HEK293 (cell line): ENCODE measurements at regions not wholly inside any gene's neighbourhood (a gene's known extent, or its start where the extent isn't known, plus 50 kb on each side); places are given as distances from the start of the nearest gene placed in this dataset.
A peak's percentile ranks its signal among the peaks of the same experiment; 100 is the strongest.

ENCODE experiments used
- CTCF ChIA-PET: fragments of 350-600 bp; formaldehyde crosslinking; extraction: SDS; loops from one replicate; lab custom pipeline; 2021; ENCODE audit warnings: antibody characterized with exemption; lab: Yijun Ruan, JAX
- POLR2A ChIA-PET: fragments of 300-600 bp; formaldehyde crosslinking; extraction: SDS; loops from one replicate; lab custom pipeline; 2020; ENCODE audit warnings: antibody characterized with exemption, inconsistent platforms; lab: Yijun Ruan, JAX
- H3K27ac ChIP-seq: fragments of 200-500 bp; sonication (Bioruptor generic); 2 replicates; pipeline ENCODE4 v1.5.1; 2014; ENCODE audit warnings: low read depth, low read length, control low read depth, inconsistent platforms; ENCODE audit errors: extremely low read depth
- H3K36me3 ChIP-seq, 2 experiments: fragments of 200-500 bp in 1 of 2; sonication (Bioruptor generic) in 1 of 2; 1 replicate in 1 of 2; 2 replicates in 1 of 2; pipeline ENCODE4 v1.5.1; 2014 to 2017; ENCODE audit warnings: inconsistent platforms in 2 of 2, low read length in 2 of 2; ENCODE audit not compliant: control insufficient read depth in 2 of 2, insufficient read depth in 1 of 2
- H3K4me1 ChIP-seq: fragments of 200-500 bp; sonication (Bioruptor generic); 2 replicates; pipeline ENCODE4 v1.5.1; 2014; ENCODE audit warnings: mild to moderate bottlenecking, low read length, inconsistent platforms; ENCODE audit not compliant: control insufficient read depth, insufficient read depth
- H3K4me3 ChIP-seq: 2 replicates; pipeline ENCODE4 v1.5.1; 2011; ENCODE audit warnings: low read depth, mild to moderate bottlenecking, control low read depth, low read length, moderate library complexity
- H3K9me3 ChIP-seq: fragments of 200-500 bp; sonication (Bioruptor generic); 2 replicates; pipeline ENCODE4 v1.5.1; 2014; ENCODE audit warnings: low read depth, low read length, inconsistent platforms; ENCODE audit not compliant: control insufficient read depth, insufficient read depth
- EGR2 ChIP-seq: fragments of 450-650 bp; formaldehyde crosslinking; IDR thresholded peaks from 2 replicates; pipeline ENCODE4 v1.5.1; 2016; ENCODE audit warnings: low read depth, missing biosample characterization, missing genetic modification characterization
- KLF9 ChIP-seq: fragments of 450-650 bp; formaldehyde crosslinking; IDR thresholded peaks from 2 replicates; pipeline ENCODE4 v1.5.1; 2016; ENCODE audit warnings: missing biosample characterization, missing genetic modification characterization, low read depth
- MZF1 ChIP-seq: fragments of 450-650 bp; formaldehyde crosslinking; IDR thresholded peaks from 2 replicates; pipeline ENCODE4 v1.5.1; 2017; ENCODE audit warnings: missing biosample characterization, missing genetic modification characterization, borderline replicate concordance
- ZBTB17 ChIP-seq: fragments of 450-650 bp; formaldehyde crosslinking; IDR thresholded peaks from 2 replicates; pipeline ENCODE4 v1.5.1; 2016; ENCODE audit warnings: missing biosample characterization, missing genetic modification characterization
- ZNF10 ChIP-seq: fragments of 450-650 bp; formaldehyde crosslinking; IDR thresholded peaks from 2 replicates; pipeline ENCODE4 v1.5.1; 2017; ENCODE audit warnings: missing biosample characterization, missing genetic modification characterization
- ZNF175 ChIP-seq: fragments of 450-650 bp; formaldehyde crosslinking; IDR thresholded peaks from 2 replicates; pipeline ENCODE4 v1.5.1; 2016; ENCODE audit warnings: missing biosample characterization, missing genetic modification characterization
- ZNF292 ChIP-seq: fragments of 450-650 bp; formaldehyde crosslinking; IDR thresholded peaks from 2 replicates; pipeline ENCODE4 v1.5.1; 2016; ENCODE audit warnings: low read depth, missing biosample characterization, missing genetic modification characterization, borderline replicate concordance
- ZNF335 ChIP-seq: fragments of 450-650 bp; formaldehyde crosslinking; conservative IDR thresholded peaks from 2 replicates; pipeline ENCODE4 v1.5.1; 2016; ENCODE audit warnings: missing biosample characterization, missing genetic modification characterization
- ZNF37A ChIP-seq: fragments of 450-650 bp; IDR thresholded peaks from 2 replicates; pipeline ENCODE4 v1.5.1; 2018; ENCODE audit warnings: missing biosample characterization, missing genetic modification characterization
- ZNF416 ChIP-seq: fragments of 450-650 bp; formaldehyde crosslinking; IDR thresholded peaks from 2 replicates; pipeline ENCODE4 v1.5.1; 2016; ENCODE audit warnings: missing biosample characterization, missing genetic modification characterization
- ZNF544 ChIP-seq: fragments of 450-650 bp; formaldehyde crosslinking; IDR thresholded peaks from 2 replicates; pipeline ENCODE4 v1.5.0; 2017; ENCODE audit warnings: missing biosample characterization, missing genetic modification characterization
- ZNF596 ChIP-seq: fragments of 450-650 bp; IDR thresholded peaks from 2 replicates; pipeline ENCODE4 v1.5.0; 2018; ENCODE audit warnings: missing biosample characterization, mild to moderate bottlenecking, missing genetic modification characterization, moderate library complexity
- ZNF664 ChIP-seq: fragments of 450-650 bp; formaldehyde crosslinking; IDR thresholded peaks from 2 replicates; pipeline ENCODE4 v1.5.1; 2016; ENCODE audit warnings: missing biosample characterization, missing genetic modification characterization
- ZNF785 ChIP-seq: fragments of 450-650 bp; formaldehyde crosslinking; IDR thresholded peaks from 2 replicates; pipeline ENCODE4 v1.5.1; 2016; ENCODE audit warnings: missing biosample characterization, missing genetic modification characterization
- ZNF837 ChIP-seq: fragments of 450-650 bp; formaldehyde crosslinking; IDR thresholded peaks from 2 replicates; pipeline ENCODE4 v1.5.1; 2016; ENCODE audit warnings: missing biosample characterization, missing genetic modification characterization
- ZSCAN30 ChIP-seq: fragments of 450-650 bp; IDR thresholded peaks from 2 replicates; pipeline ENCODE4 v1.5.1; 2018; ENCODE audit warnings: missing biosample characterization, mild to moderate bottlenecking, missing genetic modification characterization, moderate library complexity
- TF ChIP-seq, protein P1 (sequence below): fragments of 450-650 bp; formaldehyde crosslinking; IDR thresholded peaks from 2 replicates; pipeline ENCODE4 v1.5.1; 2017; ENCODE audit warnings: missing biosample characterization, missing genetic modification characterization
- TF ChIP-seq, protein P2 (sequence below): fragments of 450-650 bp; formaldehyde crosslinking; conservative IDR thresholded peaks from 2 replicates; pipeline ENCODE4 v1.5.1; 2016; ENCODE audit warnings: low read depth, missing biosample characterization, missing genetic modification characterization
- TF ChIP-seq, protein P3 (sequence below): fragments of 450-650 bp; formaldehyde crosslinking; IDR thresholded peaks from 2 replicates; pipeline ENCODE4 v1.5.1; 2016; ENCODE audit warnings: missing biosample characterization, missing genetic modification characterization
- TF ChIP-seq, protein P4 (sequence below): fragments of 450-650 bp; IDR thresholded peaks from 2 replicates; pipeline ENCODE4 v1.5.1; 2018; ENCODE audit warnings: missing biosample characterization, missing genetic modification characterization
- TF ChIP-seq, protein P5 (sequence below): fragments of 450-650 bp; IDR thresholded peaks from 2 replicates; pipeline ENCODE4 v1.5.1; 2018; ENCODE audit warnings: missing biosample characterization, mild to moderate bottlenecking, missing genetic modification characterization
- TF ChIP-seq, protein P6 (sequence below): IDR thresholded peaks from 2 replicates; pipeline ENCODE4 v1.6.1; 2011; ENCODE audit warnings: mild to moderate bottlenecking, low read depth, low read length, borderline replicate concordance
- TF ChIP-seq, protein P7 (sequence below): fragments of 450-650 bp; formaldehyde crosslinking; IDR thresholded peaks from 2 replicates; pipeline ENCODE4 v1.5.1; 2016; ENCODE audit warnings: missing biosample characterization, missing genetic modification characterization
- TF ChIP-seq, protein P8 (sequence below): fragments of 450-650 bp; formaldehyde crosslinking; IDR thresholded peaks from 2 replicates; pipeline ENCODE4 v1.5.1; 2016; ENCODE audit warnings: missing biosample characterization, missing genetic modification characterization

DNA sequence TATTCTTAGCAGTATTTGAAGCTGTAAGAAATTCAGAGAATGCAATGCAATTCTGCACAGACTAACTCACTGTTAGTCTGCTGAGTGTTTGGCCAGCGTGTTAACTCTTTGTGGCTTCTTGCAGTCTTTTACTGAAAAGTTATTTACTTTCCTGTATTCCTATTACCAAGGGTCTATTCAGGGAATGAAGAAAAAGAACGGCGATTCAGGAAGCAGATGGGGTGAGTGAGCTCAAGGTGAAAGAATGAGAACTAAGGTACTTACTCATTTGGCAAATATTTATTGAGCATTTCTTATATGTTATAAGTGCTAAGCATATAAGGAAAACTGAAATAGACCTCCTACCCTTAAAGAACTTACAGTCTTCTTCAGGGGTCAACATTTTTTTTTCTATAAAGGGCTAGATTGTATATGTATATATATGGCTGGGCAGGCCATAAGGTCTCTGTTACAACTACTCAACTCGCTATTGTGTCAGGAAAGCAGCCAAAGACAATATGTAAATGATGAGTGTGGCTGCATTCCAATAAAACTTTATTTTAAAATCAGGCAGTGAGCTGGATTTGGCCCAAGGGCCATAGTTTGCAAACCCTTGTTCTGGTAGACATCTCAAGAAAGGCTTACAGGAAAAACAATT lies 271.9 kb upstream of the GADL1 start:
- POLR2A ChIA-PET, result interaction anchor here (1.0 kb wide), 1 partner anchor 366 kb away, joined by 5 read pairs; the partner anchor contains the start of gene STT3B
- CTCF ChIA-PET, result no interaction called here
- H3K36me3 ChIP-seq, result no peaks in the 10 kb centered on the region
- TF ChIP-seq ZNF292 (tag by site-specific recombination) (no peak), ZNF596 (tag by site-specific recombination) (no peak), ZBTB17 (tag by site-specific recombination) (no peak), EGR2 (tag by site-specific recombination) (no peak), ZNF785 (tag by site-specific recombination) (no peak), MZF1 (tag by site-specific recombination) (no peak), ZNF175 (tag by site-specific recombination) (no peak), ZNF664 (tag by site-specific recombination) (no peak), ZNF335 (tag by site-specific recombination) (0 out of 2 replicates have a peak, but pooled peaks have one; percentile 13), ZNF10 (tag by site-specific recombination) (0 out of 2 replicates have a peak, but pooled peaks have one; percentile 39), ZSCAN30 (tag by site-specific recombination) (peak; percentile 65; the same call in 1 of the 2 replicates), ZNF416 (tag by site-specific recombination) (no peak), ZNF837 (tag by site-specific recombination) (no peak), KLF9 (tag by site-specific recombination) (no peak), ZNF37A (tag by site-specific recombination) (no peak), ZNF544 (tag by site-specific recombination) (no peak)
- TF ChIP-seq, protein P1, sequence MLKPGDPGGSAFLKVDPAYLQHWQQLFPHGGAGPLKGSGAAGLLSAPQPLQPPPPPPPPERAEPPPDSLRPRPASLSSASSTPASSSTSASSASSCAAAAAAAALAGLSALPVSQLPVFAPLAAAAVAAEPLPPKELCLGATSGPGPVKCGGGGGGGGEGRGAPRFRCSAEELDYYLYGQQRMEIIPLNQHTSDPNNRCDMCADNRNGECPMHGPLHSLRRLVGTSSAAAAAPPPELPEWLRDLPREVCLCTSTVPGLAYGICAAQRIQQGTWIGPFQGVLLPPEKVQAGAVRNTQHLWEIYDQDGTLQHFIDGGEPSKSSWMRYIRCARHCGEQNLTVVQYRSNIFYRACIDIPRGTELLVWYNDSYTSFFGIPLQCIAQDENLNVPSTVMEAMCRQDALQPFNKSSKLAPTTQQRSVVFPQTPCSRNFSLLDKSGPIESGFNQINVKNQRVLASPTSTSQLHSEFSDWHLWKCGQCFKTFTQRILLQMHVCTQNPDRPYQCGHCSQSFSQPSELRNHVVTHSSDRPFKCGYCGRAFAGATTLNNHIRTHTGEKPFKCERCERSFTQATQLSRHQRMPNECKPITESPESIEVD (tag by site-specific recombination), result peak; percentile 51; the same call in 1 of the 2 replicates
- TF ChIP-seq, protein P2, sequence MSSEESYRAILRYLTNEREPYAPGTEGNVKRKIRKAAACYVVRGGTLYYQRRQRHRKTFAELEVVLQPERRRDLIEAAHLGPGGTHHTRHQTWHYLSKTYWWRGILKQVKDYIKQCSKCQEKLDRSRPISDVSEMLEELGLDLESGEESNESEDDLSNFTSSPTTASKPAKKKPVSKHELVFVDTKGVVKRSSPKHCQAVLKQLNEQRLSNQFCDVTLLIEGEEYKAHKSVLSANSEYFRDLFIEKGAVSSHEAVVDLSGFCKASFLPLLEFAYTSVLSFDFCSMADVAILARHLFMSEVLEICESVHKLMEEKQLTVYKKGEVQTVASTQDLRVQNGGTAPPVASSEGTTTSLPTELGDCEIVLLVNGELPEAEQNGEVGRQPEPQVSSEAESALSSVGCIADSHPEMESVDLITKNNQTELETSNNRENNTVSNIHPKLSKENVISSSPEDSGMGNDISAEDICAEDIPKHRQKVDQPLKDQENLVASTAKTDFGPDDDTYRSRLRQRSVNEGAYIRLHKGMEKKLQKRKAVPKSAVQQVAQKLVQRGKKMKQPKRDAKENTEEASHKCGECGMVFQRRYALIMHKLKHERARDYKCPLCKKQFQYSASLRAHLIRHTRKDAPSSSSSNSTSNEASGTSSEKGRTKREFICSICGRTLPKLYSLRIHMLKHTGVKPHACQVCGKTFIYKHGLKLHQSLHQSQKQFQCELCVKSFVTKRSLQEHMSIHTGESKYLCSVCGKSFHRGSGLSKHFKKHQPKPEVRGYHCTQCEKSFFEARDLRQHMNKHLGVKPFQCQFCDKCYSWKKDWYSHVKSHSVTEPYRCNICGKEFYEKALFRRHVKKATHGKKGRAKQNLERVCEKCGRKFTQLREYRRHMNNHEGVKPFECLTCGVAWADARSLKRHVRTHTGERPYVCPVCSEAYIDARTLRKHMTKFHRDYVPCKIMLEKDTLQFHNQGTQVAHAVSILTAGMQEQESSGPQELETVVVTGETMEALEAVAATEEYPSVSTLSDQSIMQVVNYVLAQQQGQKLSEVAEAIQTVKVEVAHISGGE, result no peak
- TF ChIP-seq, protein P3, sequence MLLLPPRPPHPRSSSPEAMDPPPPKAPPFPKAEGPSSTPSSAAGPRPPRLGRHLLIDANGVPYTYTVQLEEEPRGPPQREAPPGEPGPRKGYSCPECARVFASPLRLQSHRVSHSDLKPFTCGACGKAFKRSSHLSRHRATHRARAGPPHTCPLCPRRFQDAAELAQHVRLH (tag by site-specific recombination), result 0 out of 2 replicates have a peak, but pooled peaks have one; percentile 19
- TF ChIP-seq, protein P4, sequence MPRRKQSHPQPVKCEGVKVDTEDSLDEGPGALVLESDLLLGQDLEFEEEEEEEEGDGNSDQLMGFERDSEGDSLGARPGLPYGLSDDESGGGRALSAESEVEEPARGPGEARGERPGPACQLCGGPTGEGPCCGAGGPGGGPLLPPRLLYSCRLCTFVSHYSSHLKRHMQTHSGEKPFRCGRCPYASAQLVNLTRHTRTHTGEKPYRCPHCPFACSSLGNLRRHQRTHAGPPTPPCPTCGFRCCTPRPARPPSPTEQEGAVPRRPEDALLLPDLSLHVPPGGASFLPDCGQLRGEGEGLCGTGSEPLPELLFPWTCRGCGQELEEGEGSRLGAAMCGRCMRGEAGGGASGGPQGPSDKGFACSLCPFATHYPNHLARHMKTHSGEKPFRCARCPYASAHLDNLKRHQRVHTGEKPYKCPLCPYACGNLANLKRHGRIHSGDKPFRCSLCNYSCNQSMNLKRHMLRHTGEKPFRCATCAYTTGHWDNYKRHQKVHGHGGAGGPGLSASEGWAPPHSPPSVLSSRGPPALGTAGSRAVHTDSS (tag by site-specific recombination), result peak; percentile 37; the same call in 1 of the 2 replicates
- TF ChIP-seq, protein P5, sequence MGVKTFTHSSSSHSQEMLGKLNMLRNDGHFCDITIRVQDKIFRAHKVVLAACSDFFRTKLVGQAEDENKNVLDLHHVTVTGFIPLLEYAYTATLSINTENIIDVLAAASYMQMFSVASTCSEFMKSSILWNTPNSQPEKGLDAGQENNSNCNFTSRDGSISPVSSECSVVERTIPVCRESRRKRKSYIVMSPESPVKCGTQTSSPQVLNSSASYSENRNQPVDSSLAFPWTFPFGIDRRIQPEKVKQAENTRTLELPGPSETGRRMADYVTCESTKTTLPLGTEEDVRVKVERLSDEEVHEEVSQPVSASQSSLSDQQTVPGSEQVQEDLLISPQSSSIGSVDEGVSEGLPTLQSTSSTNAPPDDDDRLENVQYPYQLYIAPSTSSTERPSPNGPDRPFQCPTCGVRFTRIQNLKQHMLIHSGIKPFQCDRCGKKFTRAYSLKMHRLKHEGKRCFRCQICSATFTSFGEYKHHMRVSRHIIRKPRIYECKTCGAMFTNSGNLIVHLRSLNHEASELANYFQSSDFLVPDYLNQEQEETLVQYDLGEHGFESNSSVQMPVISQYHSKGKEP (tag by site-specific recombination), result peak; percentile 59
- TF ChIP-seq, protein P6, sequence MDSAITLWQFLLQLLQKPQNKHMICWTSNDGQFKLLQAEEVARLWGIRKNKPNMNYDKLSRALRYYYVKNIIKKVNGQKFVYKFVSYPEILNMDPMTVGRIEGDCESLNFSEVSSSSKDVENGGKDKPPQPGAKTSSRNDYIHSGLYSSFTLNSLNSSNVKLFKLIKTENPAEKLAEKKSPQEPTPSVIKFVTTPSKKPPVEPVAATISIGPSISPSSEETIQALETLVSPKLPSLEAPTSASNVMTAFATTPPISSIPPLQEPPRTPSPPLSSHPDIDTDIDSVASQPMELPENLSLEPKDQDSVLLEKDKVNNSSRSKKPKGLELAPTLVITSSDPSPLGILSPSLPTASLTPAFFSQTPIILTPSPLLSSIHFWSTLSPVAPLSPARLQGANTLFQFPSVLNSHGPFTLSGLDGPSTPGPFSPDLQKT, result no peak
- TF ChIP-seq, protein P7, sequence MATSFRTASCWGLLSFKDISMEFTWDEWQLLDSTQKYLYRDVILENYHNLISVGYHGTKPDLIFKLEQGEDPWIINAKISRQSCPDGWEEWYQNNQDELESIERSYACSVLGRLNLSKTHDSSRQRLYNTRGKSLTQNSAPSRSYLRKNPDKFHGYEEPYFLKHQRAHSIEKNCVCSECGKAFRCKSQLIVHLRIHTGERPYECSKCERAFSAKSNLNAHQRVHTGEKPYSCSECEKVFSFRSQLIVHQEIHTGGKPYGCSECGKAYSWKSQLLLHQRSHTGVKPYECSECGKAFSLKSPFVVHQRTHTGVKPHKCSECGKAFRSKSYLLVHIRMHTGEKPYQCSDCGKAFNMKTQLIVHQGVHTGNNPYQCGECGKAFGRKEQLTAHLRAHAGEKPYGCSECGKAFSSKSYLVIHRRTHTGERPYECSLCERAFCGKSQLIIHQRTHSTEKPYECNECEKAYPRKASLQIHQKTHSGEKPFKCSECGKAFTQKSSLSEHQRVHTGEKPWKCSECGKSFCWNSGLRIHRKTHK (tag by site-specific recombination), result no peak
- TF ChIP-seq, protein P8, sequence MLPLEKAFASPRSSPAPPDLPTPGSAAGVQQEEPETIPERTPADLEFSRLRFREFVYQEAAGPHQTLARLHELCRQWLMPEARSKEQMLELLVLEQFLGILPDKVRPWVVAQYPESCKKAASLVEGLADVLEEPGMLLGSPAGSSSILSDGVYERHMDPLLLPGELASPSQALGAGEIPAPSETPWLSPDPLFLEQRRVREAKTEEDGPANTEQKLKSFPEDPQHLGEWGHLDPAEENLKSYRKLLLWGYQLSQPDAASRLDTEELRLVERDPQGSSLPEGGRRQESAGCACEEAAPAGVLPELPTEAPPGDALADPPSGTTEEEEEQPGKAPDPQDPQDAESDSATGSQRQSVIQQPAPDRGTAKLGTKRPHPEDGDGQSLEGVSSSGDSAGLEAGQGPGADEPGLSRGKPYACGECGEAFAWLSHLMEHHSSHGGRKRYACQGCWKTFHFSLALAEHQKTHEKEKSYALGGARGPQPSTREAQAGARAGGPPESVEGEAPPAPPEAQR, result no peak

More for the DNA sequence above, 271.9 kb upstream of the GADL1 start:
- no peaks in the 10 kb centered on the region for H3K9me3 ChIP-seq
- H3K4me1 ChIP-seq, result peaks cover 7% of the 10 kb centered on the region; the same call in 1 of the 2 replicates
- H3K4me3 ChIP-seq, result no peak overlapping the region
- no peak overlapping the region; the same call in 1 of the 2 replicates for H3K27ac ChIP-seq
